HL-60/S4 treated with phorbol 12-myristate 13-acetate at 8.2 ng/mL for 4 days and 3 days (cell line): ENCODE measurements at regions not wholly inside any gene's neighbourhood (a gene's known extent, or its start where the extent isn't known, plus 50 kb on each side); places are given as distances from the start of the nearest gene placed in this dataset.
"Not testable (repeated sequence)": the region's sequence is repeated elsewhere in the genome, so short reads cannot be mapped to it uniquely, and the experiment has no call there.

Experiments
- in situ Hi-C: fragments of 300-500 bp; cut with MboI; formaldehyde crosslinking; loops from 2 replicates; pipeline ENCODE4 v1.15.0; 2022; ENCODE audit warnings: low sequenced_read_pairs

DNA sequence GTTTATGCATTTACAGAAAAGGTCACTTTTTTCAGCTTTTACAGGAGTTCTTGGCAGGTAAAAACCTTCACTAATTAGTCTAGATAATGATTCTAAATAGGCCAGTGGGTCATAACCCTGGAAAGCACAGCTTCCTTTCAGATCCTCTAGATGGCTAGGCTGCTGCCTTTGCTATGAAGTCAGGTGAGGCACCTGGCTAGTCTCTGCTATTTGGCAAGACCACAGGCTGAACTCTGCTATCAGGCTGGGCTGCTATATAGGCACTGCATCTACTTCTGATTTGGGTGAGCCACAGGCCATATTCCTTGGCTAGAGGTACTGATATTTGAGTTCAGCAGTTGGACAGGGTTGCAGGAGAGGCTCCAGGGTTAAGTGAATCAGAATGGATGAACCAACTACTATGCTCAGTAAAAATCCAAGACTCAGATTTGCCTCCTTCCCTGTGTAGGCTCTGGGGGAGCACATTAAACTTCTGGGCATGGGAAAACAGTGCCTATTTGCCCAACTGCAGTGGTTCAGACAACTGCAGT lies 665.7 kb upstream of the TBL1XR1 start:
- in situ Hi-C loops = no loop called here

DNA sequence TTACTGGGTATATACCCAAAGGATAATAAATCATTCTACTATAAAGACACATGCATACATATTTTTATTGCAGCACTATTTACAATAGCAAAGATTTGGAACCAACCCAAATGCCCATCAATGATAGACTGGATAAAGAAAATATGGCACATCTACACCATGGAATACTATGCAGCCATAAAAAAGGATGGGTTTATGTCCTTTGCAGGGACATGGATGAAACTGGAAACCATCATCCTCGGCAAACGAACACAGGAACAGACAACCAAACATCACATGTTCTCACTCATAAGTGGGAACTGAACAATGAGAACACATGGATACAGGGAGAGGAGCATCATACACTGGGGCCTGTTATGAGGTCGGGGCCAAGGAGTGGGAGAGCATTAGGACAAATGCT lies 665.0 kb upstream of the KCNMB2 start:
- in situ Hi-C loops = not testable (repeated sequence)

DNA sequence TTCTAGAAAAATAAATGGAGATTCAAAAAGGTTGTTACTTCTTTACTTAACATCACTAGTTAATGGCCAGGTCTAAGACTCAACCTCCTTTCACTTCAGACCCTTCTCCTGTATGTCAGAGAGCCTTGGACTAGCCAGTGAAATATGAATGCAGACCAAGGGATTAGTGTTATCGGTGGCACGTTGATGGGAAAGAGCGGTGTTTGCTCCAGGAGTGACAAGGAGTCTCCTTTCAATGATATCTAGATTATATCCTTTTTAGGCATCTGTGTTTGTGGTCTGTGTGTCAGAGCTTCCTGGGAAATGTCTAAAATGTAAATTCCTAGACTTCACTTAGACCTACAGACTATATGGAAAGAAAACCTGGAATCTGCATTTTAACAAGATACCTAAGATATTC lies 658.0 kb upstream of the KCNMB2 start:
- in situ Hi-C loops = no loop called here

DNA sequence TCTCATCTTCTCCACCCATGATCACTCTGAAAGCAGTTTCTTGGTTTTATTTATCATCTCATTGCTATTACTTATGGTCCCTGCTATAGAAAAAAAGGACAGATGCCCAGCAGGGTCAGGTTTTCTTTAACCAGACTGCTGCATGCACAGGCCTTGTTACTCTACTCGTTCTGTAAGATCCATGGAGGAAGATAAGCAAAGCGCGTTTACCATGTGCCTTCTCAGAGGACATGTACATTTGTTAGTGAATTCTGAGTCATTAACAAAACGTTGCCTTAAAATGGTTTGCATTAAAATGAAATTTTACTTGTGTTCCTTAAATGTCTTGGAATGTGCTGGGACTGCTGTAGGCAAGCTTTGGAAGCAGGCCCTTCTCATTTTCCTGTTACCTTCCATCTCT lies 657.3 kb upstream of the KCNMB2 start:
- in situ Hi-C loops = no loop called here

DNA sequence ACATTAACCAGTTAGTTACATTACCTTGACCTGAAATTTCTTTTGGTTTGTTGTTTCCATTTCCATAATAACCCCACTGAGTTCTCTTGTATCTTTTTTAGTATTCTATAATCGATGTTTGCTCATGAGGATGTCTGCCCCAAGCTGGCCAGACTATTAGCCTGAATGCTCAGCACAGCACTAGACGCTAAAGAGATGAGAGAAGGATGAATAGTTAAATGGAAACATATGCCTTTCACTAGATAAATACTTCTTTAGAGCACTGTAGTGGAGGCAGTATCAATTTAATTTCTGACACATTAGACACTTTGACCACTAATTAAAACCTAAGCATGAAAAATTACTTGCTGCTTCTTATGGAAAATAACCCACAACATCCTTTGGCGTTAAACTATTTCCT lies 654.9 kb upstream of the KCNMB2 start:
- in situ Hi-C loops = no loop called here

DNA sequence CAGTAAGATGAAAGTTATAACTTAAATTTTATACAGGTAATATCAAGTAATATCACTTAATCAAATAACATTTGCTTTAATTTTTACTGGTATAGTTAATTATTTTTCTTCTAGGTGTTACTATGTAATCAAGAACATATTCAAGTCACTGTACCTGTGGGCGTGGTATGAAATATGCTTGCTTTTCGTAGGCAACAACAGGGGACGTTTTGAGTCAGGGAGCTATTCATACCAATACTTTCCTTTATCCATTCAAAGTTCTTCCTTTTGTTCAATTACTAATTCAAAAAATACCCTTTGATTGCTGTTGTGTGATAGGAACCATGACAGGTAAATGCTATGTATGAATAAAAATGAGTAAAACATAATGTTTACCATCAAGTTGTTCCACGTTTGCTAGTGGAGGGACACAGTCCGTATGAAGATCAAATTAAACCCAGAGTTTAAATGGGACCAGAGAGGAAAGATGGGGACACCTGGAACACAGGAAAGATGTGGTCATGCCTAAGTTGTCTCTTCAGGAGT lies 654.0 kb upstream of the KCNMB2 start:
- in situ Hi-C loops = no loop called here

DNA sequence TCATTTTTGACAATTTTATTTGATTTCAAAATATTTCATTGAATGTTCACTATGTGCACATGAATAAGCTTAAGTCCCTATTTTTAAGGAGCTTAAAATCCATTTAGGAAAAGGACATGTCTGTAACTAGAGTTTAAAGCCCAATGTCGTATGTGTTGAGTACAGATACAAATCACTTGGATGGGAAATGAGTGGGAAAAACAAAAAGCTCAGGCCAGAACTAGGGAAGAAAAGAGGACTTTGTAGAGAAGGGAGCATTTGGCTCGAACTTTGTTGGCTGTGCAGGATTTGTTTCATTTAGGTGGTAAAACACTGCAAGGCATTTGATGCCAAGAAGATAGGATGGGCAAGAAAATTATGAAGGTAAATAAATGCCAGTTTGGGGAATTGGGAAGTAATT lies 653.1 kb upstream of the KCNMB2 start:
- in situ Hi-C loops = no loop called here

DNA sequence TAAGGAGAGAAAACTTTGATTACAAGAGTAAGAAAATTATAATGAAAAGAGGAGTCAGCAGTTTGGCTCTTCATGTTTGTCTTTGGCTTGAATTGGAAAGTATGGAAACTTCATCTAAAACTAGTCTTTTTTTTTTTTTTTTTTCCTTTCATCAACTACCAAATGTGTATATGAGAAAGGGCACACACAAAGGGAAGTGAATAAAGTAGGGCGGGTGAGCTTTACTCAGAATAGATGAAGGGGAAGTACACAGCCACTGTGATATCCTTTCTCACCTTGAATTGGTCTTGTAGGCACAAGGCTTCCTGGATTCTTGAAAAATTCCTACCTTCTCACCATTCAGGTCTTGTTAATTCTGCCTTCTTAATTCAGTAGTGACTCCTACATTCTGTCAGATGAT lies 652.3 kb upstream of the KCNMB2 start:
- in situ Hi-C loops = no loop called here

DNA sequence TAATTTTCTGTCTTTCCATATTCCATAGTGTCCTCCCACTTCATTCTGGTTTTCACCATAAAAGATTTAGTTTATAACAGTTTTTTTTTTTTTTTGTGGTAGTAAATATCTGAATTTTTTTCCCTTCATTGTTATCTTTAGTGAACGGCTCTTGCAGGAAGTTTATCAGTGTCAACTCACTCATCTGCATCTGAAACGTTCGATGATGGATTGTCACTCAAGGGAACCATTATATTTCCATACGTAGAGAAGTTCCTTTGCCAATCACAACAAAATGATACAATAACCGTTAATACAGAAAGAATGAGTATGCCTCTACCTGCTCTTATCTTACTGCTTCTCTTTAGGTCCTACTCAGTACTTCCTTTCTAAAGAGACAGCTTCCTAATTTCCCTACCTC lies 651.2 kb upstream of the KCNMB2 start:
- in situ Hi-C loops = no loop called here

DNA sequence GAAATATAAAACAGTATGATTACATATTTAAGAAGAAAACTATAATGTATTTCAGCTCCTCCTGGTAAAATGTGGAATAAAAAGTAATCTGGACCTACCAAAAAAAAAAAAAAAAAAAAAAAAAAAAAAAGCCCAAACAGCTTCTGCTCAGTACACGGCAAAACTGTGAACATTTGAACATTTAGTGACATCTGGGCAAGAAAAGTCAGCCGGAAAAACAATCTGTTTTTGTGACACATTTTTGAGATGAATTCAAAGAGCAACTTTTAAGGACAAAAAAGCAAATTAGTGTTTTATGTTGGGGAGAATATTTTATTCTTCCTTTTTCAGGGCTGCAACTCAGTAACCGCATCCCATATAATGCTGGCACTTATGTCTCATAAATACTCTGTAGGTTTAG lies 649.7 kb upstream of the KCNMB2 start:
- in situ Hi-C loops = no loop called here

DNA sequence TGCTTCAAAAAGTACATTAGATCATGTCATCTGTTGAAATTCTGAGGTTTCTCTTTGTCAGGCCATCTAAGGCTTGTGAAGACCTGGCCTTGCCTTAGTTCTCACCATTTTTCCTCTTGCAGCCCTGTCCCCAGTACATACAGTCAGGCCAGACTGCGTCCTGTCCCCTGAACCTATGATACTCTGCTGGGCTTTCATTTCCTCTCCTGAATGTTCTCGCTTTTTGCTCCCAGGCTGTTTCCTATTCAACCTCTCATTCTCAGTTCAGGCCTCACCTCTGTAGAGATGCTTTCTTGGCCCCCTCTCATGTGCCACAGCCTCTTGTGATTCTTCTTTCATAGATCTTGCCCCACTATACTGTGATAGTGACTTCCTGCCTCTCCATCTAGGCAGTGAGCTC lies 648.8 kb upstream of the KCNMB2 start:
- in situ Hi-C loops = no loop called here

DNA sequence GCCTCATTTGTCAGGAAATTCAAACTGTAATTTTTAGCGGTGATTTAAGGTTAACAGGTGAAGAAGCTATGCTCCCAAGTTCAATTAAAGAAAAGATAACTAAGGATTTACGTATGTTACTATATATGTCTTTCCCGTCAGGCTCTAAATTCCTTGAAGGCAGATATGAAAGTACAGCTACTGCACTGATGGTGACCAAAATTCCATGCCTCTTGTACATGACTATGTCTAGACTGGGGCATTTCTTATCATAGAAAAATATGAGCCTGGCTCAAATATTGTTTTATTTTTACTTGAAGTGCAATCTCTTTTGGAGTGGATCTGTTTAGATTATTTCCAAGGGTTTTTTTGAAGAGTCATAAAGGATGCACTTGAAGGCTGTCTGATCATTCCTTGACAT lies 647.1 kb upstream of the KCNMB2 start:
- in situ Hi-C loops = no loop called here

DNA sequence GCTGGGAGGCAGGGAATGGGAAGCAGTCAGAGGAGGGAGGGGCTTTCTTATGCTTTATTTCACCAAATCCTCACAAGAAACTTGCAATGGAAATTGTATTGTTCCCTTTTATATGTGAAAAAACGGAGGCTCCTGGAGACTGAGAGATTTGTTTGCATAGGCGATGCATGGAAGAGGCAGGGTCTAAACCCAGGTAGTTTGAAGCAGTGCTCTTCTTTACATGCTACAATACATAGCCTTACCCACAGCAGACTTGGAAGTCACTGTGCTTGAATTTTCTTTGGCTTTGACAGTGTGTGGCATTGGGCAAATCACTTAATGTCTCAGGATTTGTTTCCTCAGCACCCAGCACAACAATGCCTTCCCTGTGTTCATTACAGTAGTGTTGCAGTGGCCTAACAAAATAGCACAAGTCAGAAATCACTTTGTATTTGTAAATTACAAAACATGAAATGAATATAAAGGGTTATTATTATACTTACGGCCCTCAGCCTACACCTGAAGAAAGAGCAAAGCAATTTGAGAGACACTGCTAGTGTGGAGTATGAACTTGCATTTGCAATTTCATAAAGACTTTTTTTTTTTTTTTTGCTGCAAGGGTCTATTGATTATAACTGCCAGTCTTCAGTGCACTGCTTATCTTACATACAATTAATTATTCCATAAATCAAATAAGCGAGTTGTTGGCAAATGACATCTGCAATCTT lies 646.4 kb upstream of the KCNMB2 start:
- in situ Hi-C loops = no loop called here

DNA sequence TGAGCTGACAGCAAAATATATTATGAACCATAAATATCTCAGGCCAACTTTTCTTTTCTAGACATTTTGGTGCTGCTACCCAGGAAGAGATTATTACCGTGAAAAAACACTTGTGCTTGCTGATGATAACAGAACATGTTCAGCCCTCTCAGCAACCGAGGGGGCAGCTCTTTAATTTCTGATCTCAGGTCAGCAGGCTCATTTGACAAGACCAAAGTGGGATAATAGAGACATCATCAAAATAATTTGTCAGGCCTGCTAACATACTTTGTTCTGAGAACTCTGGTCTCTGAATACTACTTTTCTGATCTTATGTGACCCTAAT lies 645.9 kb upstream of the KCNMB2 start:
- in situ Hi-C loops = no loop called here

DNA sequence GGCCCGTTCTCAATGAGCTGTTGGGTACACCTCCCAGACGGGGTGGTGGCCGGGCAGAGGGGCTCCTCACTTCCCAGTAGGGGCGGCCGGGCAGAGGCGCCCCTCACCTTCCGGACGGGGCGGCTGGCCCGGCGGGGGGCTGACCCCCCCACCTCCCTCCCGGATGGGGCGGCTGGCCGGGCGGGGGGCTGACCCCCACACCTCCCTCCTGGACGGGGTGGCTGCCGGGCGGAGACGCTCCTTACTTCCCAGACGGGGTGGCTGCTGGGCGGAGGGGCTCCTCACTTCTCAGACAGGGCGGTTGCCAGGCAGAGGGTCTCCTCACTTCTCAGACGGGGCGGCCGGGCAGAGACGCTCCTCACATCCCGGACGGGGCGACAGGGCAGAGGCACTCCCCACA lies 644.7 kb upstream of the KCNMB2 start:
- in situ Hi-C loops = not testable (repeated sequence)

DNA sequence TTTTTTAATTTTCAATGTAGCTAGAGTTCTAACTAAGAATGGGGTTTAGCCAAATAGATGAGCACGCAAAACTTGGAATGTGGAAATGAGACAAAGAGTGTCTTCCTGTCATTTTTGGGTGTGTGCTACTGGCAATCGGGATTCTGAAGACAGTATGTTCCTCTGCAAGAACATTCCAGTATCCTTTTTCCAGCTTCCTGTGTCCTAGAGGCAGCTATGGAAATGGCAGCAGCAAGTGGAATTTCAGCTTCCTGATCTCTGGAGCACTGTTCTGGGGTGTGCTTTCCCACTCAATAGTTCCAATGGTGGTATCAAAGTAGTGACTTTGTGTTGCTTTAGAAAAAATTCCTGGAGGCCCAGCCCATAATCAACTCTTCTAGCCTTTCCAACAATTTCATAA lies 642.9 kb upstream of the KCNMB2 start:
- in situ Hi-C loops = no loop called here

DNA sequence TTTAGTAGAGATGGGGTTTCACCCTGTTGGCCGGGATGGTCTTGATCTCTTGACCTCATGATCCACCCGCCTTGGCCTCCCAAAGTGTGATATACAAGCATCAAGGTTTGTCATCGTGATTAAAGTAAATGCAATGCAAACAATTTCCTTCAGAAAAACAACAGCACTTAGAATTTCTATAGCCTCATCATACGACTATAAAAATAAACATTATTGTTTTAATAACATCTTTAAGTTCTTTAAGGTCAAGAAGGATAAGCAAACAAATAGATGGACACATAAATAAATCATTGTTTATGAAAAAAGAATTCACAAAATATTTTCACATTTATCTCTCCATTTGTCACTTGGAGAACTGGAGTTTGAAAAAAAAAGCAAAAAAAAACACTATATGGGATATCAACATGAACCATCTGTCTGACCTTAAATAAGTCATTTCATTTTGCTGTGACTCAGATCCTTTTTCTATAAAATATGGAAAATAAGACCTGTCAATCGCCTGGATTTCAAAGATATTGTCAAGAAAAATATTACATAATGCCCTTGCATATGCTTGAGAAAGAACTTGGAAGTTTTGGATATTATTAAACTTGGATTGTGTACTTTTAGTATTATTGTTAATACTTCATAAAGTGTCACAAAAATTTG lies 642.0 kb upstream of the KCNMB2 start:
- in situ Hi-C loops = no loop called here

DNA sequence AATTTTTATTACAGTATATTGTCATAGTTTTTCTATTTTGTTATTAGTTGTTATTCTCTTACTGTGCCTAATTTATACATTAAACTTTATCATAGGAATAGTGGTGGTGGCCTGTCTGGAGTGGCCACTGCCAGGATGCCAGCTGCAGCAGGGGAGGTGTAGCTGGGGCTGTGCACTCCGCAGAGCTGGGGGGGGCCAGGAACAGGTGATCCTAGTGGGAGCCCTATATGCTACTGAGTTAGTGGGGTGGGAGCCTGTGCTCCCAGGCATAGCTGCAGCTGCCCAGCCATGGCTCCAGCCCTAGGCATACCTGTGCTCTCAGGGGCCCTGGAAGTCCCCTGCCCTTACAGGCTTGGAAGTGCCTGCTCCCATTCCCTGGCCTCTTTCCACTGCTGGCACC lies 638.1 kb upstream of the KCNMB2 start:
- in situ Hi-C loops = no loop called here

DNA sequence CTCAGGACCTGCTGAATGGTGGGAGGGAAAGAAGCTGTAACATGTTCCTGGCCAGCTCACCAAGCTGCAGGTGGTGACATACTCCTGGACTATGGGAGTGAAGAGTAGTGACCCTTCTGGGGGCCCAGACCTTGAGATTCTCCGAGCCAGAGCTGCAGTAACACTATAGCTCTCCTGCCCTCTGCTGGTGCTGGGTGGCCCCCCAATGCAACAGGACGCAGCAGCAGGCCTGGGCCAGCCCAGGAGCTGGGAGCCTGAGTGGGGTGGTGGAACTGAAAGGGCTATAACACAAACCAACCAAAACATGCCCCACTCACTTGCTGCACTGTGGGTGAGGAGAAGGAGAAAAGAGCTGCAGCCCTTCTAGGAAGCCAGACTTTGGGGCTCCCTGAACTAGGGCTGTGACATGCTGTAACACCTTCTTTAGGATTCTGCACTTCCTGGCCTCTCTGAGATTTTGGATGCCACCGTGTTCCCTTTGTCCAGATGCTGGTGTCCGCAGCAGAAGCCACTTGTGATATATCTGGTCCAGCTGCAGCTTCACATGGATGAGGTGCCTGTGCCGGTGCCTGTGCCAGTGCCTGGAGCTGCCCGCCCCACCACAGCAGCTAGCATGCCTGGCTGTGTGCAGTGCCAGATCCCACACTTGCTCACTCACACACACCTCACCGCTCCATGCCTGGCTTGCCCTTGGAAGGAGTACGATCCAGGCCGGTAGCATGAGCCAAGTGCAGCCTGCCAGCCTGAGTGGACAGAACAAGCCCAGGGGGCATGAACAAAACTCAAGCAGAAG lies 636.8 kb upstream of the KCNMB2 start:
- in situ Hi-C loops = no loop called here

DNA sequence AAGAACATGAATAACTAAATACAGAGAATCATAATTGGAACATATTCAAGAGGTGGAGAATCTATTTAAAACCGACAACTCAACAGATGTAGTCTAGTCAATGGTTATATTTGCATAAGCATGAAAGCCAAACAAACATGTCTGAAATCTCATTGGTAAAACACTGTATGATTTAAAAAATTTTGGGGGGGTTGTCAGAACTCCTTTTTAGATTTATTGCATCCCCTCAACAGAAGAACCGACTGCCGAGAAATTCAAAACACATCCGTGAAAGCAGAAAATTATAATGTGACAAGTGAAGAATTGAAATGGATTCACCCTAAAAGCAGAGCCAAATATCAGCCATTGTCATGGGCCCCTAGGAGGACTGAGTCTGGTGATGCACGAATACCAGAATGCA lies 633.4 kb upstream of the KCNMB2 start:
- in situ Hi-C loops = no loop called here

DNA sequence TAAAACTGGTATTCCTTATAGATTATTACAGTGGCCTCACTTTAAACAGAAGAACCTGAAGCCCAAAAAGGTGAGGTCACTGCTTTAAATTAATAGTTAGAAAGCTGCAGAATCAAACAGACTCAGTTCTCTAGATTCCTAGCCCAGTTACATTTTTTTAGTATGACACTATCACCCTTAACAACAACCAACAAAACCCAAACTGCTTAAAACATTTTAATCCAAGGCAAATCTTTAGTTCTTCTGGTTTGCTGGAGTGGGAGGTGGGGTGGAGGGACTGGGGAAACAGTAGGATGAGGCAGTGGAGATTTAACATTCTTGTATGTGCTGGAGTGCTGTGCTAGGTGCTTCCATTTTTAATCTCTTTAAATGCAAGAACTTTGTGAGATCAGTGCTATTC lies 631.6 kb upstream of the KCNMB2 start:
- in situ Hi-C loops = no loop called here
